G401 (cell line): ENCODE measurements at regions not wholly inside any gene's neighbourhood (a gene's known extent, or its start where the extent isn't known, plus 50 kb on each side); places are given as distances from the start of the nearest gene placed in this dataset.

Experiments
- DNase-seq: peaks from one replicate; pipeline ENCODE4 v3.0.0-alpha.2; 2015; ENCODE audit warnings: low spot score
- in situ Hi-C: cut with HindIII; loops from 2 replicates; pipeline ENCODE4 v1.10.0; 2016; ENCODE audit warnings: low sequenced_read_pairs, mixed read lengths

DNA sequence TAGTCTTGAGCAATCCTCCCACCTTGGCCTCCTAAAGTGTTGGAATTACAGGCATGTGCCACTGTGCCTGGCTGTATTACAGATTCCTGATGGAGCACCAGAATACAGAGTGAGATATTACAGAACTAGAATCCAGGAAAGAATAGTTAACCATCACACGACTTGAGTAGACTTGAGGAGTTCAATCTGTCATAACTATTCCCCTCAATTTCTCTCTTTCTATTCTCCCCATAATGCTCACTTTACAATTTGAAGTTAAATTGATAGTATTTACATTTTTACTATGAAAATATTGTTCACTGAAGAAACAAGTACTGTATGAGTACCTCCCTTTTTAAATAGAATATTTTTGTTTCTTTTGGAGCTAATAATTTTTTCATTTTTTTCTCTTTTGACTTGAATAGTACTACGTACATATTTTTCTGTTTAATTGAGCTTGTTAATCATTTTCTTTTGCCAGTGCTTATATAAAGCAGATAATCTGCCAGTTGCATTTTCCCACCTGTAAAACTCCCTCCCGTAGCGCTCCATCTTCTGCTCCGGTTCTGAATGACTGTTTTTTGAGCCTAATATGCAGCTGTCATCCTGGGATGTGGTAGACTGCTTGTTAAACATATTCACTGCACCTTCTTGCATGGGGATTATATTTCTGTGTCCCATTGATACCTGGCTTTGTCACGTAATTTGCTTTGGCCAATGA is 105.5 kb downstream of the MYCN start:
- in situ Hi-C loops, result no loop called here
- DNase-seq, result no peak

DNA sequence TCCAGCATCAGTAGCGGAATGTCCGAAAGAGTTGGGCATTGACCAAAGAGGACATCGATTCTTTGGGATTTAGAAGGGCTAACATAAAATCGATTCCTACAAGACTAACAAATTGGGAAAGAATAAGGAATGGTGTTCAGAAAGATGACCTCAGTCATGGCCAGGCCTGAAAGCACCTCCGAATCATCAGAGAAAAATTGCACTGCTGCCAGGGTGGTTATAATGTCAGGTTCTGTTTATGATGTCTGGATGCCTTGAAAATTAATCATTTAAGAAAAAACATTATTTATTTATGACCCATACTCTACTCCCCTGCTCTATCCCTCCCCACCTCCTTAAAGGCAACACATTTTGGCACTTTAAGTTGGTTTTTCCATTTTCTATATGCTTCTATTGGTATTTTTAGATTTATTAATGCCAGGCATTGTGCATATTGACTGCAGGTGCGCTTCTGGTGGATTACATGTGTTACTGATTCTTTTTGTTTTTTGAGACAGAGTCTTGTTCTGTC is 104.7 kb downstream of the MYCN start:
- in situ Hi-C loops, result no loop called here

DNA sequence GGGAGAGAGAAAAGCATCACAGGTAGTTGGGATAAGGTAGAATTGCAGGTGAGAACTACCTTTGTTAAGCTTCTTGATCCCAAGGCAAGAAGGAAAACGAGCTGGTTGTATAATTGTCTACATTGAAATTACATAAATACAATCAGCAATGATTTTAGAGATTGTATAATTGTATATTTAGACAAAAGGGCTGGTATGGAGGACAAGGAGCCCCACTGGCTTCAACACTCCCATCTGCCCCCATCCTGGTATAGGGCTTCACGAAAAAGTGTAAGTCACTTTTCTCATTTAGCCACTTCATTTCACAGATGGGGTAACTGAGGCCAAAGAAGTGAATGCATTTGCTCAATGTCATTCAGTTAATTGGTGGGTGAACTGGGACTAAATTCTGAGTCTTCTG is 103.3 kb downstream of the MYCN start:
- in situ Hi-C loops, result no loop called here
- no peak for DNase-seq

More for the DNA sequence above, 104.7 kb downstream of the MYCN start:
- no peak for DNase-seq

DNA sequence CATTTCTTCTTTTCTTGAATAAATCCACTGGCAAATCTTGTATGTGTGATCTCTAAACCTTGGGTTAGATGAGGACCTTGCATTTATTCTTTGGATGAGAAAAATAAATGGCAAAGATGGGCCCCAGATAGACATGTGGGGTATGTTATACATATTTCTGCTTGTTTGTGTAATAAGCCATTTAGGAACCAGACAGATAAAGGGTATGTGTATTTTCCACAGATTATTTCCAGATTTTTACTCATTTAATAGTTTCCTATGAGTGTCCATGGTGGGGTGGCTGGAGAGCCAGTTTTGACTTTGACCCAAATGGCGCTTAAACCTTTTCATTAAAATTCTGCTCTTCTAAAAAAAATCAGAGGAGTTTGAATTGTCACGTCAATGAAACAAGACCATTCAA is 102.8 kb downstream of the MYCN start:
- in situ Hi-C loops, result no loop called here
- DNase-seq, result no peak

DNA sequence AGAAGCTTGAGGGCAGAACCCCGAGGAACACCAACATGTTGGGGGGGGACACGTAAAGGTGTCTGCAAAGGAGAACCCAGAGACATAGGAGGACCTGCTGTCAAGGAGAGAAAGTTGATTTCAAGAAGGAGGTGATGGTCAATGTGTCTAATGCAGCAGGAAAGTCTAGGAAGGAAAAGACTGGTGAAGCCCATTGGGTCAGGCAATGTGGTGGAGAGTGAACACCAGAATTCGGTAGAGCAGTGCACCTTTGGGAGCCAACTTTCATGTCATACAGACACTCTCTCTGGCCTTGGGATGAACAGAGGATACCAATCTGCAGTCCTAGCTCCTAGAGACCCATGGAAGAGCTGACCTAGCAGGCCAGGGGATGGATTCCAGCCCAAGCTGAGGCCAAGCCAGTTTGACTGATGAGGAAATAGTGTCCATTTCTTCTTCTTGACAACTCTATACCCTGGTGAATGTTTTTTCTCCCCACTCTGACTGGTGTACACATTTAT is 101.9 kb downstream of the MYCN start:
- no peak for DNase-seq
- in situ Hi-C loops, result no loop called here

DNA sequence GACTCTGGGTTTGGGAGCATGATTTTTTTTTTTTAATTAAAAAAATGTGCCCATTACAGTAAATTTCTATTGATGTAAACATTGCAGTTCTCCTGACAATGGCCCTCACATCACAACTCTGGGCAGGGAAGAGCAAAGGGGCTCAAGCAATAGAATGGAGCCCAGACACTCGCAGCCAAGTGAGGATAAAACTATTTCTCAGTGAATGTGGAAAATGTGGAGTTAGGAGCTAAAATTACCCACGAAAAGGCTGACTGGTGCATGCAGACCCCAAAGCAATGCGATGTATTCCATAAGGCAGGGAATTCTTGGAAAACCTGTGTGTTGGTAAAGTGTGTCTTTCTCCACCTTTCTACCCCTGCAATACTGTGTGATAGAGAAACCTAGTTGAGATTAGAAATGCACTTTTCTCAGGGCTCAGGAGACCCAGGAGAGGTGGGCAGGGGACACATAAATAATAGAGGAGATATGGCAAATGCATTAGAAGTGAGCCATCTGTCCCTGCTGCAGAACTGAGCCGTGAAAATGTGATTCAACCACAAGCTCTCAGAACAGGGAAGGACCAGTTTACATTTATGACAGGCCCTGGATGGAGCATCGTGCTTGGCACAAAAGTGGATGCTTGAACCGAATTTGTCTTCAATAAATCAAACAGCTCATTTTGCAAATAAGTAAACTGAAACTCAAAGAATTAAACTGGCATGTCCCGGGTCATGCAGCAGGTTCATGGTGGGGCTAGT is 100.1 kb downstream of the MYCN start:
- in situ Hi-C loops, result no loop called here
- no peak for DNase-seq

DNA sequence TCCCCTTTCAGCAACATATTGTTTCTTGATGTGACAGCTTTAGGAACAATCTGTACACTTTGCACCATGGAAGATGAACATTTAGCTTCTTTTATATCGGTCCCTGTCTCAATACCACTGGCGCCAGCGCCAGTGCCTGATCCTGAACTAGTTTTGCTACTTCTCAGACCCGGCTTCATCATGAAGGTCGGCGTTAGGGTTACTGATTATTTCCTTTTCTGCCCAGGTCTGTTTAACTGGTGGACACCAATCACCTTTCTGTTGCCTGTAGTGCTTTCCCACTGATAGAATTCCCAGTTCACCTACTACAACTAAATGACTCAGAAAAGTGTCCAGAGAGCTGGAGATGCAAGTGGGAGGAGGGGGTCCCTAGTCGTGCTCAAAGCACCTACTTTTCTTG is 99.5 kb downstream of the MYCN start:
- no peak for DNase-seq
- in situ Hi-C loops, result no loop called here

DNA sequence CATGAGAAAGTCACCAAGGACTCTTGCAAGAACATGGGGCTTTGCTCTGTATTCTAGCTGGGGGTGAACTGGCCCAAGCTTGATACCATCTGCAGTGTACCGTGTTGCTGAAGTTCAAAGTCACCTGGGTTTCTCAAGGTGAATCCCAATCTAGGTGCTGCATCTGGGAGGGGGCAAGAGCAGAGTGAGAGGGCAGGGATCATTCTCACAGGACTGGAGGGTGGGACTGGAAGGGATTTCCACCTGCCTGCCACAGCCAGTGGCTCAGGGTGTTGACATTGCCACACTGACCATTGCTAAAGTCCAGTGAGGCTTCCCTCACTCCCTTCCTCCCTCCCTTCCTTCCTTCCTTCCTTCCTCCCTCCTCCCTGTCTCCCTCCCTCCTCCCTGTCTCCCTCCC is 98.7 kb downstream of the MYCN start:
- no peak for DNase-seq
- in situ Hi-C loops, result no loop called here

DNA sequence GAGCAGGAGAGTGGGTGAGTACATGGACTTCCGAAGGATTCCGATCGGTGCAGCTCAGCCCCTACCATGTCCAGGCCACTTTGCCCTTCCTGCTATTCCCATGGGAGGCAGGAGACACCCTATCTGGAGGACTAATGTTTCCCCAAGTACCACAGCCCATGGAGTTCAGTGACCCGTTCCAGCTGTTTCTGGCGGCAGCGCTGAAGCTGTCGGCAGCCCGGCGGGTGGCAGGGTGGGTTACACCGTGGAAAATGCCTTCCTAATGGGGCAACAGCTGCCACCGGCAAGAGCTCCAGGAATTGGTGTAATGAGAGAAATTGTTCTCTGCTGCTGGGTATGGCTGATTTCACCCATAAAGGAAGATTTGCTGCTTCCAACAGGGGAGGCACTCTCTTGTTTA is 98.3 kb downstream of the MYCN start:
- no peak for DNase-seq
- in situ Hi-C loops, result no loop called here

DNA sequence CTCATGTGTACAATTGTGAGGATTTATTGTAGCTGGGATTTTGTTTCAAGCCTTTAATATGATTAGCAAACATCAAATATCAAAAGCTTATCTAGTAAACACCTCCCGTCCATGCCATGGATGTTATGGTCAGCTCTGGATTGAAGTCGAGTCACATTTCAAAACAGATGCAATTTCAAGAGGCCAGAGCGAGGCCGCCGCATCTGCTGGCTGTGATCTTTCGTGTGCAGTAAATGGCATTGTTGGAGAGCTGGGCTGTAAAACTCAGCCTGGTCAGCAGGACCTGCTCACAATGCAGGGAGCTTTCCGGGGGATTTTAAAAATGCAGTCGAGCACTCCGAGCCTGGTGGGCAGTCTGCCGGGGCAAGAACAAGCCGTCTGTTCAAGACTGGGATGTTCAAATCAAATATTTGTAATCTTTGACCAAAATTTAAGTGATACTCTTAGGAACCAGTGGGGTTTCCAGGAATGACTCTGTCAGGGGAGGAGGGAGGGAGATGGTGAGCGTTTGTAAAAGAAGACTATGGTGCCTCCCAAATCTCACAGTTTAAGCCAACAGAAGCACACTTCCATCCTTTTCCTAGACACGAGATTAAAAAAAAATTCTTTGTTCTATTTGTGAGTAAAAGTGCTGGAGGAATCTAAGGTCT is 97.6 kb downstream of the MYCN start:
- no peak for DNase-seq
- in situ Hi-C loops, result no loop called here

DNA sequence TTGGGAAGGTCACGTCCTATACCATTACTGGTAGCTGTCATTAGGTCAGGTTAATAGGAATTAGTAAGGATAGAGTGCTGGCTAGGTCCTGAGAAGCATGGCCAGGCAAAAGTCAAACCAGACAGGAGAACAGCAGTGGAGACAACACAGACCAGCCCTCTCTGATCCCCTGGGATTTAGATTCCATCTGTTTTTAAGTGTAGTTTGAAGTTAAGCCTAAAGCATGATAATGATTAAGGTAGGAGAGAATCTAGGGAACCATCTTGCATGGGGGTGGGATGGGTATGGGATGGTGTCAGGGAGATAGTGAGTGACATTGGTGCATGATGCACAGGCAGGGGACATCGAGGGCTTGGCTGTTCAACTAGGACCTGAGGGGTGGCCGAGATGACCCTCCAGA is 96.6 kb downstream of the MYCN start:
- in situ Hi-C loops, result no loop called here
- no peak for DNase-seq

DNA sequence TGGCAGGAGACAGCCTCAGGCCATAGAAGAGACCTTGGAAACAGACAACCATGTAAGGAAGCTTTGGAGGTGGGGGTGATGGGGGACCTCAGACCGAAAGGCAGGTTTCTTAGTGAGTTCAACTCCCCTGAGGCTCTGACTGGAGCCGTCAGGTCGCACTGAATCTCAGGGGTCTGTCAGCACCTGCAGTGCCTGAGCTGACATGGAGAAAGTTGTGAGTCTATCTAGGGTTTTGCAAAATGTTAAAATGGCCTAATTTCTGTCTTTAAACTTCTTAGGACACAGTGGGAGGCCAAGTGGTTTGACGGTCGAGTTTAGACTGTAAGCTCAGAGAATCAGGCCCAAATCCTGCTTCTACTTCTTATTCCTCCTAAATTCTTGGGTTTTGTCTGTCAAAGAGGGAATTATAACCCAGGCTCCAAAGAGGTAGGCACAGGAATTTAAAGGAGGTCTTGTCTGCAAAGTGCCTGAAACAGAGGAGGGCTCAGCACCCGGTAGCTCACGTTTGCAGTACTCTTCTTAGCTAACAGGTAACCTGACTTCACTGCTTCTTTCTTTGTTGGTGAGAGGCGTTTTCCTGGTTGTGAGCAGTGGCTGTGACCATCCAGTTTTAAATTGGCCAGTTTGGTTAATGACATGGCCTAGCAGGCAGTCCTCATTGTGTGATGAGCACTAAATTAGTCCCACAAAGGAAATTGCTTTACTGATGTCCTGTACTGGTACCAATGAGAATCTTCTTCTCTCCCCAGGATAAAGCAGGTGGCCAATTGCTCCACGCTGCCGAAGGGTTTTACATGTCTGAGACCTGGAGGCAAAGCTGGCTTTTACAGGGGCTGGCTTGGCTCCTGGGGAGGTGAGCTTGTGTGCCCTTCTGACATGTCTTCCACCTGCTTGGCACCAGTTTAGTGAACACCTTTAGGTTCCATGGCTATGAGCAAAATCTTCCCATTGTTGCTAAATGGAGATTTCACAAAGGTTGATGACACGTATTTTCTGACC is 95.7 kb downstream of the MYCN start:
- in situ Hi-C loops, result no loop called here
- no peak for DNase-seq

DNA sequence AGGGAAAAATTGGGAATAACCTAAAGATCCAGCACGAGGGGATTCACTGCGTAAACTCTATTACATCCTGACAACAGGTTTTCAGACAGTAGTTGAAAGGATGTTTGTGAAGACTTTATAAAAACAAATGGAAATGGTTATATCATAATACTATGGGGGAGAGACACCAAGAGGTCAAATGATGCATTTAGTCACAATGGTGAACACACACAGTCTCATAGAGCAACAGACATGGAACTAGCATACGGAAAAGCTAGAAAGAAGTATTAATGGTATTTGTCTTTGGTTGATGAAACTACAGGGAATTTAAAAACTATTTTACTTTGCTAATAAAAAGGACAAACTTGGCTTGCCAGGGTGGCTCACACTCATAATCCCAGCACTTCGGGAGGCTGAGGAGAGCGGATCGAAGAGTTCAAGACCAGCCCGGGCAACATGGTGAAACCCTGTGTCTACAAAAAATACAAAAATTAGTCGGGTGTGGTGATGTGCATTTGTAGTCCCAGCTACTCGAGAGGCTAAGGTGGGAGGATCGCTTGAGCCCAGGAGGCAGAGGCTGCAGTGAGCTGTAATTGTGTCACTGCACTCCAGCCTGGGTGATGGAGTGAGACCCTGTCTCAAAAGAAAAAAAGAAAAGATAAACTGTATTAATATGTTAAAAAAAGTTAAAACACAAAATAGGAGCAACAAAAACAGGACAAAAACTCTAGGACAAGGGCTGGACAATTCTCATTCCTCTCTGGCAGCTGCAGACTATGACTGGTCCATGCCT is 94.8 kb downstream of the MYCN start:
- in situ Hi-C loops, result no loop called here
- no peak for DNase-seq

DNA sequence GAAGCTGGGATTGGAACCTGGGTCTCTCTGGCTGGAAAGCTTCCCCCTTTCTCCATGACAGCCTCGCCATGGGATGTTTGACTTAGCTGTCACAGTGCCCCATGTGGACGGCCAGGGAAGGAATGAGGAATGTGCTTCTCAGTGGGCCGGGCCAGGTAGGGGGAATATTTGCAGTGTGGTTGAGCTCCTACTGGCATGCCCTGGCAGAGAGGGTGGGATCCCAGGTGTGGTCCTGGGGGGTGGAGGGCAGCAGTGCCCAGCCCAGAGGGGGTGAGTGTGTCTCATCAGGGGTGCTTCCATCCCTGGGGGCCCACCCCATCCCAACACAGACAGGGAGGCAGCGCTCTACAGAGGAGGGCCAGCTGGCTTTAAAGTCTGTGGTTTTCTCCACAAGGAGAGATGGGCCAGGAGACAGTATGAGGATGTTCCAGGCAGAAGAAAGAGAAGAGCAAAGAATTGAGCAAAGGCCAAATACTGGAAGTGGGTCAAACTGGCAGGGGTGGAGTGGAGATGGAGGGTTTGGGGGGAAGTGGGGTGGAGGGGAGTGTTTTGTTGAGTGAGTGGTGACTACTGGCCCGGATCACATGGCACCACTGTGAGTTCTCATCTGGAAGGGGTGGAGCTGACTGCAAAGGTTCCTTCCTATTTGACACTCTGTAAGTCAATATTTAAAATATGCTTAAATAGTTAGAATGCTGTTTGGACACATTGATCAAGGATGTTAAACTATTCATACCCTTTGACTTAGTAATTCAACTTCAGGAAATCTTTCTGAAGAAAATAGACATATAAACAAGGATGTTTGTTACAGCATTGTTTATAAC is 94.0 kb downstream of the MYCN start:
- in situ Hi-C loops, result no loop called here
- no peak for DNase-seq

DNA sequence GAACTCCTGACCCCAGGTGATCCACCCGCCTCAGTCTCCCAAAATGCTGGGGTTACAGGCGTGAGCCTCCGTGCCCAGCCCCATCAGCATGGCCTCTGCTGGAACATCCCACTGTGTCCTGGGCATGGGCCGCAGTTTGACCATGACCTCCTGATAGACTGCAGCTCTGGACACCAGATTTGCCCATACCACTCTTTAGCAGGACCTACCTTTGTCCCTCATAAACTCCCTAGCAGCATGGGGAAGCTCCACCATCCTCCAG is 92.6 kb downstream of the MYCN start:
- in situ Hi-C loops, result no loop called here
- DNase-seq, result no peak

DNA sequence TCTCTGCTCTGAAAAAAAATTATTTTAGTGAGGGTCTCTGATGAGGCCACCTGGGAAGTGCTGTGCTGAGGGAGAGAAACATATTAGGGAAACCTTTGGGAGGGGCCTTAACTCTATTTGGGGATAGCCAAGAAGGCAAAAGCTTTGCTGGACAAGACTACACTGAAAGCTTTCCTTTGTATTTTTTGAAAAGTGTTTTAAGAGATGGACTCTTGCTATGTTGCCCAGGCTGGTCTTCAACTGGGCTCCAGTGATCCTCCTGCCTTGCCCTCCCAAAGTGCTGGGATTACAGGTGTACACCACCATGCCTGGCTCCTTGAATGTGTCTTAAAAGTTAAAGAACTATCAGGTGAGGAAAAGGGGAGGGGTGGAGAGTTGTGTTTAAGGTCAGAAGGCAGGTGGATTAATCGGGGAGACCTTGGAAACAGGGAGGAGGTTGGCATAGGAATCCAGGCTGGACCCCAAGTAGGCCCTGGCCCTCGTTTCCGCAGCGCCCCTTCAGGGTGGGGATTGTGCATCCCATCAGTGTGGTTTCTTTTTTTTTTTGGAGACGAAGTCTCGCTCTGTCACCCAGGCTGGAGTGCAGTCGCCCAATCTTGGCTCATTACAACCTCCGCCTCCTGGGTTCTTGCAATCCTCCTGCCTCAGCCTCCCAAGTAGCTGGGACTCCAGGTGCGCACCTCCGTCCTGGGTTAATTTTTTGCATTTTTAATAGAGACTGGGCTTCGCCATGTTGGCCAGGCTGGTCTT is 92.1 kb downstream of the MYCN start:
- DNase-seq, result no peak
- in situ Hi-C loops, result no loop called here

DNA sequence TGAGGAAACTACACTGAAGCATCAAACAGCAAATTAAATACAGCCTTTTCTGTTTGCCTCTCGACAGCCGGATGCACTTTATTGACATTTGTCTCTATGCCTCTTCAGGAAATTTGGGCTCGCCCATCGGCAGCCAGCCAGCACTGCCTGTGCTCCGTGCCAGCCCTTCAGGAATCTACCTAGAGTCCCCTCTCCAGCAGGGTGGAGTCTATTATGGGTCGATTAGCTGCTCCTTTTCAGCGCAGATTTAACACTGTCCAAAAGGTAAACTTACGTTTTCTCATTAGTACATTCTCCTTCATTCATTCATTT is 91.5 kb downstream of the MYCN start:
- in situ Hi-C loops, result no loop called here
- DNase-seq, result no peak
